Left cardiac atrium (tissue), 4 donors: ENCODE measurements at regions not wholly inside any gene's neighbourhood (a gene's known extent, or its start where the extent isn't known, plus 50 kb on each side); places are given as distances from the start of the nearest gene placed in this dataset.

Source experiments
- ATAC-seq, 2 donors: fragments of 200-7000 bp; cut with Tn5 transposase; one replicate each; pipeline ENCODE4 v1.9.1; 2020; ENCODE audit warnings: mild to moderate bottlenecking in 2 of 2, moderate library complexity in 2 of 2
- DNase-seq: peaks from one replicate; pipeline ENCODE4 v3.0.0-alpha.2; 2020
- intact Hi-C, 2 donors: fragments of 100-400 bp; cut with DNase I; formaldehyde crosslinking; loops; one replicate each; pipeline versions ENCODE4 v1.14.1 to v1.15.1; 2022 to 2023
- donor health status: DM: no; HTN: yes; CAD: no.
- donor health status: DM: no; HTN: yes; CAD: no; lungs with severe emphysema.
- donor health status: DM: yes; HTN: yes; CAD: no.
- donor health status: Dilated cardiomyopathy.

GRCh38 chr4:159598602-159599001 lies 495.7 kb downstream of the RAPGEF2 start:
- intact Hi-C loops, result no loop called here
- ATAC-seq, result no peak
- DNase-seq, result no peak

- no peak for DNase-seq
These were observed 497.2 kb downstream of the RAPGEF2 start for GRCh38 chr4:159600061-159600460.

GRCh38 chr4:159604781-159605180 lies 501.9 kb downstream of the RAPGEF2 start:
- ATAC-seq, result no peak
- intact Hi-C loops, result no loop called here

More at GRCh38 chr4:159600061-159600460, 497.2 kb downstream of the RAPGEF2 start:
- intact Hi-C loops, result no loop called here
- ATAC-seq, result no peak

GRCh38 chr4:159606835-159607234 lies 504.0 kb downstream of the RAPGEF2 start:
- no peak for ATAC-seq
- DNase-seq, result no peak
- intact Hi-C loops, result no loop called here

More at GRCh38 chr4:159604781-159605180, 501.9 kb downstream of the RAPGEF2 start:
- no peak for DNase-seq

GRCh38 chr4:159607809-159608208 lies 504.9 kb downstream of the RAPGEF2 start:
- intact Hi-C loops, result no loop called here
- DNase-seq (no peak), ATAC-seq (no peak)

- no peak for DNase-seq
- no peak for ATAC-seq
These were observed 505.6 kb downstream of the RAPGEF2 start for GRCh38 chr4:159608436-159608835.

GRCh38 chr4:159632031-159632430 lies 529.2 kb downstream of the RAPGEF2 start:
- no peak for ATAC-seq
- no peak for DNase-seq
- intact Hi-C loops, result no loop called here

More at GRCh38 chr4:159608436-159608835, 505.6 kb downstream of the RAPGEF2 start:
- intact Hi-C loops, result no loop called here

GRCh38 chr4:159639671-159640323 lies 536.9 kb downstream of the RAPGEF2 start:
- DNase-seq (no peak), ATAC-seq (no peak)
- intact Hi-C loops, result loop anchor here in 1 of 2 donors (2.0 kb wide), 1 partner anchor 17 kb away; no protein-coding TSS in a partner anchor

GRCh38 chr4:159649237-159649636 lies 546.4 kb downstream of the RAPGEF2 start:
- no peak for DNase-seq
- ATAC-seq, result no peak
- intact Hi-C loops, result no loop called here

- DNase-seq (no peak), ATAC-seq (no peak)
- intact Hi-C loops, result no loop called here
These were observed 550.0 kb downstream of the RAPGEF2 start for GRCh38 chr4:159652871-159653270.

GRCh38 chr4:159655547-159655946 lies 552.7 kb downstream of the RAPGEF2 start:
- ATAC-seq, result no peak
- intact Hi-C loops, result no loop called here

GRCh38 chr4:159669094-159669493 lies 566.2 kb downstream of the RAPGEF2 start:
- DNase-seq (no peak), ATAC-seq (no peak)
- intact Hi-C loops, result no loop called here

More at GRCh38 chr4:159655547-159655946, 552.7 kb downstream of the RAPGEF2 start:
- no peak for DNase-seq

- intact Hi-C loops, result no loop called here
- no peak for DNase-seq
- ATAC-seq, result no peak
These were observed 570.3 kb downstream of the RAPGEF2 start for GRCh38 chr4:159673221-159673620.

GRCh38 chr4:159674241-159674640 lies 571.4 kb downstream of the RAPGEF2 start:
- ATAC-seq (no peak), DNase-seq (no peak)
- intact Hi-C loops, result no loop called here

- ATAC-seq (no peak), DNase-seq (no peak)
- intact Hi-C loops, result no loop called here
These were observed 574.6 kb downstream of the RAPGEF2 start for GRCh38 chr4:159677521-159677920.

GRCh38 chr4:159682996-159683395 lies 580.1 kb downstream of the RAPGEF2 start:
- ATAC-seq, result no peak
- intact Hi-C loops, result no loop called here
- DNase-seq, result no peak

- intact Hi-C loops, result no loop called here
- ATAC-seq, result no peak
- no peak for DNase-seq
These were observed 581.2 kb downstream of the RAPGEF2 start for GRCh38 chr4:159684061-159684460.

- intact Hi-C loops, result no loop called here
- no peak for ATAC-seq
- DNase-seq, result no peak
These were observed 582.6 kb downstream of the RAPGEF2 start for GRCh38 chr4:159685340-159686092.

GRCh38 chr4:159689526-159689925 lies 586.6 kb downstream of the RAPGEF2 start:
- intact Hi-C loops, result no loop called here
- ATAC-seq, result no peak

More at GRCh38 chr4:159689526-159689925, 586.6 kb downstream of the RAPGEF2 start:
- no peak for DNase-seq
